ENCODE measurements at regions not wholly inside any gene's neighbourhood (a gene's known extent, or its start where the extent isn't known, plus 50 kb on each side); places are given as distances from the start of the nearest gene placed in this dataset.

DNA sequence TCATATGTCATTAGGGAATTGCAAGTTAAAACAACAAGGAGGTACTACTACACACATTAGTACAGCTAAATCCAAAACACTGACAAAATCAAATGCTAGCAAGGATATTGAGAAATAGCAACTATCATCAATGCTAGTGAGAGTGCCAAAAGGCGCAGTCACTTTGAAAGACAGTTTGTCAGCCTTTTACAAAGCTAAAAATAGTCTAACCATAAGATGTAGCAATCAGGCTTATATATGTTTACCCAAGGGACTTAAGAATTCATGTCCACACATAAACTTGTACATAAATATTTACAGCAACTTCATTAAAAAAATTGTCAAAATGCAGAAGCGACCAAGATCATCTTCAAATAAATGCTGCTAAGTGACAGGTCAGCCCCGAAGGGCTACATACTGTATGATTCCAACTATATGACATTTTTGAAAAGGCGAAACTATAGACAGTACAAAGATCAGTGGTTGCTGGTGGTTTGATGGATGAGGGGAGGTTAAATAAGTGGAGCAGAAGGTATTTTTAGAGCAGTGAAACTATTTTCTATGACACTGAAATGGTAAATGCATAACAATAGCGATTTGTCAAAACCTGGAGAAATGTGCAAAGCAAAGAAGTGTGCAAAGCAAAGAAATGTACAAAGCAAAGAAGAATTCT, 704.8 kb downstream of the ARAP2 start:
- H3K4me3 ChIP-seq (ENCODE audit: low read depth in 1 of 3, low read length in 3 of 3): no peak overlapping the region
- FAIRE-seq (no peak), DNase-seq (no peak)
- H3K4me1 ChIP-seq (ENCODE audit: control insufficient read depth in 3 of 3, insufficient read depth in 2 of 3, low read depth in 1 of 3, low read length in 2 of 3): no peaks in the 10 kb centered on the region
- no peaks in the 10 kb centered on the region for H3K36me3 ChIP-seq (ENCODE audit: control insufficient read depth in 3 of 3, insufficient read depth in 2 of 3, low read depth in 1 of 3, low read length in 3 of 3)
- peaks cover 0 to 2% of the 10 kb centered on the region in 2 donors for H3K9me3 ChIP-seq (ENCODE audit: control insufficient read depth in 2 of 2, insufficient read depth in 1 of 2, low read depth in 1 of 2, low read length in 1 of 2)
- no peaks in the 10 kb centered on the region for H3K27me3 ChIP-seq (ENCODE audit: control insufficient read depth in 3 of 3, insufficient read depth in 3 of 3, low read length in 3 of 3)
- WGBS, 3 donors: 78 to 82% (median 80%) methylated on average over 5 of the region's 5 CpGs
- H3K27ac ChIP-seq (ENCODE audit: low read depth in 1 of 3, low read length in 2 of 3): no peak overlapping the region

- WGBS, 3 donors: 77 to 86% (median 81%) methylated on average over 12 of the region's 12 CpGs
- no peaks in the 10 kb centered on the region for H3K4me1 ChIP-seq (ENCODE audit: control insufficient read depth in 3 of 3, insufficient read depth in 2 of 3, low read depth in 1 of 3, low read length in 2 of 3)
- no peaks in the 10 kb centered on the region for H3K27me3 ChIP-seq (ENCODE audit: control insufficient read depth in 3 of 3, insufficient read depth in 3 of 3, low read length in 3 of 3)
- DNase-seq: no peak
- H3K27ac ChIP-seq (ENCODE audit: low read depth in 1 of 3, low read length in 2 of 3): no peak overlapping the region
- no peak overlapping the region for H3K4me3 ChIP-seq (ENCODE audit: low read depth in 1 of 3, low read length in 3 of 3)
- H3K9me3 ChIP-seq (ENCODE audit: control insufficient read depth in 2 of 2, insufficient read depth in 1 of 2, low read depth in 1 of 2, low read length in 1 of 2): peaks cover 0 to 2% of the 10 kb centered on the region in 2 donors
- no peak for FAIRE-seq
- no peaks in the 10 kb centered on the region for H3K36me3 ChIP-seq (ENCODE audit: control insufficient read depth in 3 of 3, insufficient read depth in 2 of 3, low read depth in 1 of 3, low read length in 3 of 3)
Measured at GRCh38 chr4:35541146-35541887, 703.0 kb downstream of the ARAP2 start.

DNA sequence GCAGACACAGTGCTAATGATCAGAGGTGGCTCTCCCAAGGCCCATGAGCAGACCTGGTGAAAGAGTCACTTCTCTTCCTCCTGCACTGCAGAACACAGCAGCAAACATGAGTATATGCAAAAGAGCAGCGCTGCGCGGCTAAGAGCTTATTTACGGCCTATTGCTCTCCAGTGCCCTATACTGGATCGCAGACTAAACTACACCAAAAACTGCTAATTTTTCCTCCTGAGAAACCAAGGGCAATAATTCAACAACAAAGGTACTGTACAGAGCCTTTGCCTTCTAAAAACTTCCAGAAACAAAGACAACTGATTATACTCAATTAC, 702.5 kb downstream of the ARAP2 start:
- WGBS, 3 donors: 81 to 96% (median 85%) methylated on average over 5 of the region's 5 CpGs
- Histone ChIP-seq H3K36me3 (ENCODE audit: control insufficient read depth in 3 of 3, insufficient read depth in 2 of 3, low read depth in 1 of 3, low read length in 3 of 3) (no peaks in the 10 kb centered on the region), H3K9me3 (ENCODE audit: control insufficient read depth in 2 of 2, insufficient read depth in 1 of 2, low read depth in 1 of 2, low read length in 1 of 2) (peaks cover 0 to 2% of the 10 kb centered on the region in 2 donors), H3K4me1 (ENCODE audit: control insufficient read depth in 3 of 3, insufficient read depth in 2 of 3, low read depth in 1 of 3, low read length in 2 of 3) (no peaks in the 10 kb centered on the region), H3K27me3 (ENCODE audit: control insufficient read depth in 3 of 3, insufficient read depth in 3 of 3, low read length in 3 of 3) (no peaks in the 10 kb centered on the region), H3K27ac (ENCODE audit: low read depth in 1 of 3, low read length in 2 of 3) (no peak overlapping the region), H3K4me3 (ENCODE audit: low read depth in 1 of 3, low read length in 3 of 3) (no peak overlapping the region)
- DNase-seq: no peak
- FAIRE-seq: no peak

GRCh38 chr4:35548921-35549320, 695.4 kb downstream of the ARAP2 start:
- Histone ChIP-seq H3K27ac (ENCODE audit: low read depth in 1 of 3, low read length in 2 of 3) (no peak overlapping the region), H3K4me3 (ENCODE audit: low read depth in 1 of 3, low read length in 3 of 3) (no peak overlapping the region), H3K9me3 (ENCODE audit: control insufficient read depth in 2 of 2, insufficient read depth in 1 of 2, low read depth in 1 of 2, low read length in 1 of 2) (no peaks in the 10 kb centered on the region), H3K27me3 (ENCODE audit: control insufficient read depth in 3 of 3, insufficient read depth in 3 of 3, low read length in 3 of 3) (no peaks in the 10 kb centered on the region), H3K36me3 (ENCODE audit: control insufficient read depth in 3 of 3, insufficient read depth in 2 of 3, low read depth in 1 of 3, low read length in 3 of 3) (no peaks in the 10 kb centered on the region), H3K4me1 (ENCODE audit: control insufficient read depth in 3 of 3, insufficient read depth in 2 of 3, low read depth in 1 of 3, low read length in 2 of 3) (no peaks in the 10 kb centered on the region)
- 85 to 86% (median 85%) methylated on average over 3 of the region's 3 CpGs for WGBS, 3 donors
- FAIRE-seq (no peak), DNase-seq (no peak)

GRCh38 chr4:35556387-35556786, 687.9 kb downstream of the ARAP2 start:
- H3K4me3 ChIP-seq (ENCODE audit: low read depth in 1 of 3, low read length in 3 of 3): no peak overlapping the region

GRCh38 chr4:35559559-35560365, 684.6 kb downstream of the ARAP2 start:
- Histone ChIP-seq H3K4me1 (ENCODE audit: control insufficient read depth in 3 of 3, insufficient read depth in 2 of 3, low read depth in 1 of 3, low read length in 2 of 3) (no peaks in the 10 kb centered on the region), H3K27me3 (ENCODE audit: control insufficient read depth in 3 of 3, insufficient read depth in 3 of 3, low read length in 3 of 3) (no peaks in the 10 kb centered on the region), H3K9me3 (ENCODE audit: control insufficient read depth in 2 of 2, insufficient read depth in 1 of 2, low read depth in 1 of 2, low read length in 1 of 2) (peaks cover 0 to 11% of the 10 kb centered on the region in 2 donors), H3K36me3 (ENCODE audit: control insufficient read depth in 3 of 3, insufficient read depth in 2 of 3, low read depth in 1 of 3, low read length in 3 of 3) (no peaks in the 10 kb centered on the region), H3K27ac (ENCODE audit: low read depth in 1 of 3, low read length in 2 of 3) (no peak overlapping the region), H3K4me3 (ENCODE audit: low read depth in 1 of 3, low read length in 3 of 3) (no peak overlapping the region)
- 90 to 94% (median 93%) methylated on average over 19 of the region's 19 CpGs for WGBS, 3 donors
- DNase-seq (no peak), FAIRE-seq (no peak)

More at GRCh38 chr4:35556387-35556786, 687.9 kb downstream of the ARAP2 start:
- Histone ChIP-seq H3K4me1 (ENCODE audit: control insufficient read depth in 3 of 3, insufficient read depth in 2 of 3, low read depth in 1 of 3, low read length in 2 of 3) (no peaks in the 10 kb centered on the region), H3K36me3 (ENCODE audit: control insufficient read depth in 3 of 3, insufficient read depth in 2 of 3, low read depth in 1 of 3, low read length in 3 of 3) (no peaks in the 10 kb centered on the region), H3K27ac (ENCODE audit: low read depth in 1 of 3, low read length in 2 of 3) (no peak overlapping the region), H3K27me3 (ENCODE audit: control insufficient read depth in 3 of 3, insufficient read depth in 3 of 3, low read length in 3 of 3) (no peaks in the 10 kb centered on the region), H3K9me3 (ENCODE audit: control insufficient read depth in 2 of 2, insufficient read depth in 1 of 2, low read depth in 1 of 2, low read length in 1 of 2) (peaks cover 0 to 11% of the 10 kb centered on the region in 2 donors)
- 86 to 90% (median 88%) methylated on average over 1 of the region's 1 CpG for WGBS, 3 donors
- no peak for DNase-seq
- no peak for FAIRE-seq

DNA sequence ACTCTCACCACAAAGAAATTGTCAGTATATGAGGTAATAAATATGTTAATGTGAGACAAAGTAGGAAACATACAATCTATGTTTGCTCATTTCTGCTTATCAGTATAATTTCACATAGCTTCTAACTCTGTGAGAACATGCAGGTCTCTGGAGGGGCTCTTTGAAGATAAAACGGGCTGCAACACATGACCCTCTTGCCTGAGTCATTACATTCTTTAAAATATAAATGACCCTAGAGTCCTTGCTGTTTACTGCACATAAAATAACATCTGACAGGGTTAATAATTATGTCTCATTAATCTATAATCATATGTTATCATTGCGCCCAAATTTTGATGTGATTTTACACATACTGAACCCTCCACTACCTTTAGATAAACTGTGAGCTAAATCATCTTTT, 681.5 kb downstream of the ARAP2 start:
- Histone ChIP-seq H3K27ac (ENCODE audit: low read depth in 1 of 3, low read length in 2 of 3) (no peak overlapping the region), H3K9me3 (ENCODE audit: control insufficient read depth in 2 of 2, insufficient read depth in 1 of 2, low read depth in 1 of 2, low read length in 1 of 2) (peaks cover 0 to 11% of the 10 kb centered on the region in 2 donors), H3K36me3 (ENCODE audit: control insufficient read depth in 3 of 3, insufficient read depth in 2 of 3, low read depth in 1 of 3, low read length in 3 of 3) (no peaks in the 10 kb centered on the region), H3K4me3 (ENCODE audit: low read depth in 1 of 3, low read length in 3 of 3) (no peak overlapping the region), H3K27me3 (ENCODE audit: control insufficient read depth in 3 of 3, insufficient read depth in 3 of 3, low read length in 3 of 3) (no peaks in the 10 kb centered on the region), H3K4me1 (ENCODE audit: control insufficient read depth in 3 of 3, insufficient read depth in 2 of 3, low read depth in 1 of 3, low read length in 2 of 3) (no peaks in the 10 kb centered on the region)
- WGBS, 3 donors: 16 to 28% (median 24%) methylated on average over 2 of the region's 2 CpGs
- DNase-seq (no peak), FAIRE-seq (no peak)

DNA sequence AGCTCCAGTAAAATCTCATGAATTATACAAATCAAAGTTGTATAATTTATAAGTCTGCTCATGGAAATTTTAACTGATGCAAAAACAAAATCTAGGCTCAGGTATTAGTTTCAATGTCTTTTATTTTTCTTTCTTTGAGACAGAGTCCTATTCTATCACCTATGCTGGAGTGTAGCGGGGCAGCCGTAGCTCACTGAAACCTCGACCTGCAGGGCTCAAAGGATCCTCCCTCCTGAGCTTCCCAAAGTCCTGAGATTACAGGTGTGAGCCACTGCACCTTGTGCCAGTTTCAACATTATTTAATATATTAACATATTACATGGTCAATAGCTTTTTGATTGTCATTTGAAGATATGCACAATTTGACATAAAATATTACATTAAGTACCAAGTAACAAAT, 678.7 kb downstream of the ARAP2 start:
- WGBS, 3 donors: 74 to 86% (median 76%) methylated on average over 3 of the region's 3 CpGs
- H3K36me3 ChIP-seq (ENCODE audit: control insufficient read depth in 3 of 3, insufficient read depth in 2 of 3, low read depth in 1 of 3, low read length in 3 of 3): no peaks in the 10 kb centered on the region
- FAIRE-seq: no peak
- H3K27me3 ChIP-seq (ENCODE audit: control insufficient read depth in 3 of 3, insufficient read depth in 3 of 3, low read length in 3 of 3): no peaks in the 10 kb centered on the region
- no peak overlapping the region for H3K4me3 ChIP-seq (ENCODE audit: low read depth in 1 of 3, low read length in 3 of 3)
- H3K4me1 ChIP-seq (ENCODE audit: control insufficient read depth in 3 of 3, insufficient read depth in 2 of 3, low read depth in 1 of 3, low read length in 2 of 3): no peaks in the 10 kb centered on the region
- H3K9me3 ChIP-seq (ENCODE audit: control insufficient read depth in 2 of 2, insufficient read depth in 1 of 2, low read depth in 1 of 2, low read length in 1 of 2): no peaks in the 10 kb centered on the region
- no peak for DNase-seq
- no peak overlapping the region for H3K27ac ChIP-seq (ENCODE audit: low read depth in 1 of 3, low read length in 2 of 3)

Measured in small intestine (tissue), 7 donors.